Liver (tissue), 7 donors: ENCODE measurements at regions not wholly inside any gene's neighbourhood (a gene's known extent, or its start where the extent isn't known, plus 50 kb on each side); places are given as distances from the start of the nearest gene placed in this dataset.

Source experiments
- DNase-seq: peaks from one replicate; pipeline ENCODE4 v3.0.0-alpha.2; 2017; ENCODE audit warnings: low spot score
- H3K27ac ChIP-seq, 2 donors: one replicate each; pipeline ENCODE4 v1.7.0; 2013; ENCODE audit warnings: inconsistent platforms in 2 of 2, low read length in 2 of 2, control low read depth in 1 of 2, low read depth in 1 of 2, mild to moderate bottlenecking in 1 of 2
- H3K27me3 ChIP-seq, 4 donors: one replicate each; pipeline versions ENCODE4 v1.6.1 to v1.7.0; 2013; ENCODE audit warnings: low read length in 3 of 4, inconsistent platforms in 1 of 4, mild to moderate bottlenecking in 1 of 4, moderate library complexity in 1 of 4; ENCODE audit not compliant: control insufficient read depth in 4 of 4, insufficient read depth in 4 of 4
- H3K36me3 ChIP-seq, 4 donors: one replicate each; pipeline versions ENCODE4 v1.6.1 to v1.7.0; 2013; ENCODE audit warnings: low read length in 3 of 4, mild to moderate bottlenecking in 3 of 4, low read depth in 1 of 4, moderate library complexity in 1 of 4; ENCODE audit not compliant: control insufficient read depth in 4 of 4, insufficient read depth in 3 of 4
- H3K4me1 ChIP-seq, 4 donors: one replicate each; pipeline versions ENCODE4 v1.6.1 to v1.7.0; 2013; ENCODE audit warnings: low read length in 3 of 4, mild to moderate bottlenecking in 3 of 4, moderate library complexity in 1 of 4; ENCODE audit not compliant: control insufficient read depth in 4 of 4, insufficient read depth in 4 of 4
- H3K4me3 ChIP-seq, 3 donors: one replicate each; pipeline versions ENCODE4 v1.6.1 to v1.7.0; 2013; ENCODE audit warnings: low read length in 3 of 3, control low read depth in 1 of 3, low read depth in 1 of 3, mild to moderate bottlenecking in 1 of 3
- H3K9ac ChIP-seq, 2 donors: one replicate each; pipeline ENCODE4 v1.7.0; 2013; ENCODE audit warnings: low read length in 2 of 2, mild to moderate bottlenecking in 2 of 2, moderate library complexity in 2 of 2, control low read depth in 1 of 2, low read depth in 1 of 2
- H3K9me3 ChIP-seq, 4 donors: one replicate each; pipeline versions ENCODE4 v1.6.1 to v1.7.0; 2013; ENCODE audit warnings: low read length in 3 of 4; ENCODE audit not compliant: control insufficient read depth in 4 of 4
- FOXA1 ChIP-seq: IDR thresholded peaks from 2 replicates; pipeline ENCODE4 v1.6.1; 2016; ENCODE audit warnings: antibody characterized with exemption
- GABPA ChIP-seq, 2 donors: IDR thresholded peaks in 1 of 2; conservative IDR thresholded peaks in 1 of 2; 2 replicates each; pipeline ENCODE4 v1.6.1; 2016; ENCODE audit warnings: antibody characterized with exemption in 2 of 2, mild to moderate bottlenecking in 1 of 2, moderate library complexity in 1 of 2
- HNF4A ChIP-seq, 2 donors: conservative IDR thresholded peaks; 2 replicates each; pipeline ENCODE4 v1.6.1; 2016; ENCODE audit warnings: antibody characterized with exemption in 2 of 2, mild to moderate bottlenecking in 2 of 2
- HNF4G ChIP-seq: IDR thresholded peaks from 2 replicates; pipeline ENCODE4 v1.6.1; 2016; ENCODE audit warnings: antibody characterized with exemption
- NR2F2 ChIP-seq: IDR thresholded peaks from 2 replicates; pipeline ENCODE4 v1.6.1; 2016; ENCODE audit warnings: antibody characterized with exemption
- SP1 ChIP-seq: IDR thresholded peaks from 2 replicates; pipeline ENCODE4 v1.6.1; 2018; ENCODE audit warnings: antibody characterized with exemption, mild to moderate bottlenecking
- TAF1 ChIP-seq: conservative IDR thresholded peaks from 2 replicates; pipeline ENCODE4 v1.6.1; 2016; ENCODE audit warnings: antibody characterized with exemption, mild to moderate bottlenecking
- WGBS: extraction: QIAGEN DNeasy Blood & Tissue Kit; methylation state at CpG from one replicate; pipeline ENCODE4 v1.1.7; 2013; 5-methylcytosine and 5-hydroxymethylcytosine counted together
- TF ChIP-seq, protein P1 (sequence below): IDR thresholded peaks from 2 replicates; pipeline ENCODE4 v1.6.1; 2016; ENCODE audit warnings: antibody characterized with exemption
- TF ChIP-seq, protein P2 (sequence below): IDR thresholded peaks from 2 replicates; pipeline ENCODE4 v1.6.1; 2016; ENCODE audit warnings: antibody characterized with exemption, mild to moderate bottlenecking
- TF ChIP-seq, protein P3 (sequence below): IDR thresholded peaks from 2 replicates; pipeline ENCODE4 v1.6.1; 2016; ENCODE audit warnings: antibody characterized with exemption
- donor health status: healthy.
- donor health status: healthy.
- donor health status: healthy.
- donor health status: healthy.

DNA sequence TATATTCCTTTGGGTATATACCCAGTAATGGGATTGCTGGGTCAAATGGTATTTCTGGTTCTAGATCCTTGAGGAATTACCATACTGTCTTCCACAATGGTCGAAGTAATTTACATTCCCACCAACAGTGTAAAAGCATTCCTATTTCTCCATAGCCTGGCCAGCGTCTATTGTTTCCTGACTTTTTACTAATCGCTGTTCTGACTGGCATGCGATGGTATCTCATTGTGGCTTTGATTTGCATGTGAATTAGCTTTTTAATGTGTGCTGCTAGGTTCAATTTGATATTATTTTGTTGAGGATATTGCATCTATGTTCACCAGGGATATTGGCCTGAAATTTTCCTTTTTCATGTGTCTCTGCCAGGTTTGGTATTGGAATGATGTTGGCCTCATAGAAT is 67.4 kb upstream of the VRK2 start:
- Histone ChIP-seq H3K4me3 (no peak overlapping the region), H3K36me3 (no peaks in the 10 kb centered on the region), H3K27me3 (no peaks in the 10 kb centered on the region), H3K27ac (no peak overlapping the region), H3K9ac (no peak overlapping the region), H3K4me1 (no peaks in the 10 kb centered on the region), H3K9me3 (no peaks in the 10 kb centered on the region)
- WGBS = 92% methylated on average over 4 of the region's 4 CpGs
- TF ChIP-seq HNF4G = no peak
- TF ChIP-seq, protein P1, sequence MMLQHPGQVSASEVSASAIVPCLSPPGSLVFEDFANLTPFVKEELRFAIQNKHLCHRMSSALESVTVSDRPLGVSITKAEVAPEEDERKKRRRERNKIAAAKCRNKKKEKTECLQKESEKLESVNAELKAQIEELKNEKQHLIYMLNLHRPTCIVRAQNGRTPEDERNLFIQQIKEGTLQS = no peak
- no peak for TF ChIP-seq FOXA1
- DNase-seq = no peak

DNA sequence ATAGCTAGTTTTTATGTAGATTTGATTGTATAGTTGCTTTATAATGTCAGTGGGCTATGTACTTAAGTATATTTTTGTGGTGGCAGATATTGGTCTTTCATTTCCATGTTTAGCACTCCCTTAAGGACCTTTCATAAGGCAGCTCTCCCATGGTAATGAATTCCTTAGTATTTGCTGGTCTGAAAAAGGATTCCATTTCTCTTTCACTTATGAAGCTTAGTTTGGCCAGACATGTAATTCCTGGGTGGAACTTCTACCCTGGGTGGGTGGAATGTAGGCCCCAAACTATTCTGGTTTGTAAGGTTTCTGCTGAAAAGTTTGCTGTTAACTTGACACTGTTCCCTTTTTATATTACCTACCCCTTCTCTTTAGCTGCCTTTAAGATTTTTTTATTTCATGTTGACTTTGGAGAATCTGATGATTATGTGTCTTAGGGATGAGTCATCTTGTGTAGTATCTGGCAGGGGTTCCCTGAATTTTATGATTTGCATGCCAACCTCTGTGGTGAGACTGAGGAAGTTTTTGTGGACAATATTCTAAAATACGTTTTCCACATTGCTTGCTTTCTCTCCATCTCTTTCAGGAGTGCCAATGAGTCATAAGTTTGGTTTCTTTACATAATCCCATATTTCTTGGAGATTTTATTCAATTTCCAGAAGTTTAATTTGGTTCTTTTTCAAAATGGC is 65.4 kb upstream of the VRK2 start:
- TF ChIP-seq, protein P2, sequence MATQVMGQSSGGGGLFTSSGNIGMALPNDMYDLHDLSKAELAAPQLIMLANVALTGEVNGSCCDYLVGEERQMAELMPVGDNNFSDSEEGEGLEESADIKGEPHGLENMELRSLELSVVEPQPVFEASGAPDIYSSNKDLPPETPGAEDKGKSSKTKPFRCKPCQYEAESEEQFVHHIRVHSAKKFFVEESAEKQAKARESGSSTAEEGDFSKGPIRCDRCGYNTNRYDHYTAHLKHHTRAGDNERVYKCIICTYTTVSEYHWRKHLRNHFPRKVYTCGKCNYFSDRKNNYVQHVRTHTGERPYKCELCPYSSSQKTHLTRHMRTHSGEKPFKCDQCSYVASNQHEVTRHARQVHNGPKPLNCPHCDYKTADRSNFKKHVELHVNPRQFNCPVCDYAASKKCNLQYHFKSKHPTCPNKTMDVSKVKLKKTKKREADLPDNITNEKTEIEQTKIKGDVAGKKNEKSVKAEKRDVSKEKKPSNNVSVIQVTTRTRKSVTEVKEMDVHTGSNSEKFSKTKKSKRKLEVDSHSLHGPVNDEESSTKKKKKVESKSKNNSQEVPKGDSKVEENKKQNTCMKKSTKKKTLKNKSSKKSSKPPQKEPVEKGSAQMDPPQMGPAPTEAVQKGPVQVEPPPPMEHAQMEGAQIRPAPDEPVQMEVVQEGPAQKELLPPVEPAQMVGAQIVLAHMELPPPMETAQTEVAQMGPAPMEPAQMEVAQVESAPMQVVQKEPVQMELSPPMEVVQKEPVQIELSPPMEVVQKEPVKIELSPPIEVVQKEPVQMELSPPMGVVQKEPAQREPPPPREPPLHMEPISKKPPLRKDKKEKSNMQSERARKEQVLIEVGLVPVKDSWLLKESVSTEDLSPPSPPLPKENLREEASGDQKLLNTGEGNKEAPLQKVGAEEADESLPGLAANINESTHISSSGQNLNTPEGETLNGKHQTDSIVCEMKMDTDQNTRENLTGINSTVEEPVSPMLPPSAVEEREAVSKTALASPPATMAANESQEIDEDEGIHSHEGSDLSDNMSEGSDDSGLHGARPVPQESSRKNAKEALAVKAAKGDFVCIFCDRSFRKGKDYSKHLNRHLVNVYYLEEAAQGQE = no peak
- TF ChIP-seq GABPA (IDR thresholded peaks at IDR 0.05 in 1 of 2, conservative IDR thresholded peaks at IDR 0.05 in 1 of 2) (no peak), NR2F2 (no peak)
- WGBS = 85% methylated on average over 1 of the region's 1 CpG
- no peaks in the 10 kb centered on the region for H3K4me1 ChIP-seq
- no peak overlapping the region for H3K27ac ChIP-seq
- no peak overlapping the region for H3K4me3 ChIP-seq
- H3K9me3 ChIP-seq = no peaks in the 10 kb centered on the region
- no peaks in the 10 kb centered on the region for H3K36me3 ChIP-seq
- no peak overlapping the region for H3K9ac ChIP-seq
- no peak for DNase-seq
- no peaks in the 10 kb centered on the region for H3K27me3 ChIP-seq

DNA sequence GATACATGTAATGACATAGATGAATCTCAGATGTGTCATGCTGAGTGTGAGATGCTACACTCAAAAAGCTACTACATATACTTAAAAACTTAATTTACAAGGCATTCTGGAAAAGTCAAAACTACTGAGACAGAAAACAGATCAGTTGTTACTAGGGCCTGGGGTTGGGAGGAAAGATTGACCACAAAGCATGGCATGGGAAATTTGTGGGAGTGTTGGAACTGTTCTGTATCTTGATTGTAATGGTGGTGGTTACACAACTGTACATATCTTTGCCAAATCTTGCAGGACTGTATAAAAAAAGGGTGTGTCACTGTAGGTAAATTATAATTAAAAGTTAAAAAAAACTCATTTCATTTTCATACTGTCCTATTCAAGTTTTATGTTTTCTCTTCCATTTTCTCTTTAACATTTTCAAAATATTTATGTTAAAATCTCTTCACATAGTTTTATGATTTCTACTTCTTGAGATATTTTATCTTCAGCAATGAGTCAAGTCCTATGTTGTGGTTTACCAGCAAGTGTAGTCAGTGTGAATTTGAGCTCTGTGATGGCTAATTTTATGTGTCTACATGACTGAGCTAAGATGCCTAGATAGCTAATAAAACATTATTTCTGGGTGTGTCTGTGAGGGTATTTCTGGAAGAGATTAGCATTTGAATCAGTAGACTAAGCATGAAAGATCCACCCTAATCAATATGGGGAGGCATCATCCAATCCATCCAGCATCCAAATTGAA is 58.6 kb upstream of the VRK2 start:
- Histone ChIP-seq H3K4me1 (no peaks in the 10 kb centered on the region), H3K9ac (no peak overlapping the region), H3K36me3 (no peaks in the 10 kb centered on the region), H3K9me3 (no peaks in the 10 kb centered on the region), H3K27me3 (no peaks in the 10 kb centered on the region), H3K27ac (no peak overlapping the region), H3K4me3 (no peak overlapping the region)
- TF ChIP-seq HNF4A (conservative IDR thresholded peaks at IDR 0.05) = no peak
- no peak for TF ChIP-seq TAF1
- TF ChIP-seq, protein P3, sequence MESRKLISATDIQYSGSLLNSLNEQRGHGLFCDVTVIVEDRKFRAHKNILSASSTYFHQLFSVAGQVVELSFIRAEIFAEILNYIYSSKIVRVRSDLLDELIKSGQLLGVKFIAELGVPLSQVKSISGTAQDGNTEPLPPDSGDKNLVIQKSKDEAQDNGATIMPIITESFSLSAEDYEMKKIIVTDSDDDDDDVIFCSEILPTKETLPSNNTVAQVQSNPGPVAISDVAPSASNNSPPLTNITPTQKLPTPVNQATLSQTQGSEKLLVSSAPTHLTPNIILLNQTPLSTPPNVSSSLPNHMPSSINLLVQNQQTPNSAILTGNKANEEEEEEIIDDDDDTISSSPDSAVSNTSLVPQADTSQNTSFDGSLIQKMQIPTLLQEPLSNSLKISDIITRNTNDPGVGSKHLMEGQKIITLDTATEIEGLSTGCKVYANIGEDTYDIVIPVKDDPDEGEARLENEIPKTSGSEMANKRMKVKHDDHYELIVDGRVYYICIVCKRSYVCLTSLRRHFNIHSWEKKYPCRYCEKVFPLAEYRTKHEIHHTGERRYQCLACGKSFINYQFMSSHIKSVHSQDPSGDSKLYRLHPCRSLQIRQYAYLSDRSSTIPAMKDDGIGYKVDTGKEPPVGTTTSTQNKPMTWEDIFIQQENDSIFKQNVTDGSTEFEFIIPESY = no peak
- TF ChIP-seq SP1 = no peak
- no peak for DNase-seq
